Keratinocyte (primary cell): ENCODE measurements at regions not wholly inside any gene's neighbourhood (a gene's known extent, or its start where the extent isn't known, plus 50 kb on each side); places are given as distances from the start of the nearest gene placed in this dataset.

ENCODE experiments used
- CTCF ChIP-seq, 3 experiments: IDR thresholded peaks in 1 of 3; conservative IDR thresholded peaks in 1 of 3; optimal IDR thresholded peaks in 1 of 3; 2 replicates in 2 of 3; 3 replicates in 1 of 3; pipeline versions ENCODE3 to v1.5.1; 2011; ENCODE audit warnings: low read length in 3 of 3, mild to moderate bottlenecking in 3 of 3, moderate library complexity in 2 of 3, control low read depth in 1 of 3, inconsistent platforms in 1 of 3; ENCODE audit not compliant: insufficient read depth in 2 of 3; ENCODE audit errors: extremely low read depth in 1 of 3
- EZH2 ChIP-seq: IDR thresholded peaks from one replicate; pipeline ENCODE4 v1.6.1; 2012; ENCODE audit warnings: inconsistent platforms, mild to moderate bottlenecking, low read length, moderate library complexity

- TF ChIP-seq CTCF (optimal IDR thresholded peaks at IDR 0.05 in 1 of 3, IDR thresholded peaks at IDR 0.05 in 1 of 3, conservative IDR thresholded peaks at IDR 0.05 in 1 of 3; ENCODE audit: extremely low read depth in 1 of 3, insufficient read depth in 2 of 3, low read length in 3 of 3) (no peak), EZH2 (no peak)
Measured at GRCh38 chr13:78383899-78384298, 219.5 kb downstream of the POU4F1 start.
